ENCODE measurements at regions not wholly inside any gene's neighbourhood (a gene's known extent, or its start where the extent isn't known, plus 50 kb on each side); places are given as distances from the start of the nearest gene placed in this dataset.
"Not testable (repeated sequence)": the region's sequence is repeated elsewhere in the genome, so short reads cannot be mapped to it uniquely, and the experiment has no call there.

- TF ChIP-seq CTCF (IDR thresholded peaks at IDR 0.05): no peak
- no peak for TF ChIP-seq POLR2A (IDR thresholded peaks at IDR 0.05)
- TF ChIP-seq POLR2AphosphoS5 (IDR thresholded peaks at IDR 0.05): no peak
- Histone ChIP-seq H3K4me1 (no peaks in the 10 kb centered on the region), H3K27me3 (no peaks in the 10 kb centered on the region), H3K4me3 (no peak overlapping the region), H3K27ac (no peak overlapping the region), H3K9me3 (no peaks in the 10 kb centered on the region), H3K36me3 (no peaks in the 10 kb centered on the region)
- no peak for DNase-seq (ENCODE audit: low spot score in 2 of 2)
- intact Hi-C loops (cut with DNase I; ENCODE audit: low total_unique reads): no loop called here
Observed at GRCh38 chr14:45798659-45799058, 545.7 kb upstream of the MIS18BP1 start.

- H3K27ac ChIP-seq; H3K4me3 ChIP-seq; intact Hi-C loops (cut with DNase I; ENCODE audit: low total_unique reads); H3K4me1 ChIP-seq; DNase-seq (ENCODE audit: low spot score in 2 of 2); H3K27me3 ChIP-seq; H3K36me3 ChIP-seq; H3K9me3 ChIP-seq: not testable (repeated sequence)
Observed at GRCh38 chr14:45796006-45796405, 543.0 kb upstream of the MIS18BP1 start.

- H3K4me1 ChIP-seq: no peaks in the 10 kb centered on the region
- H3K9me3 ChIP-seq: peaks cover 0 to 11% of the 10 kb centered on the region in 2 donors
- intact Hi-C loops (cut with DNase I; ENCODE audit: low total_unique reads): no loop called here
- no peaks in the 10 kb centered on the region for H3K27me3 ChIP-seq
- H3K4me3 ChIP-seq: no peak overlapping the region
- no peak for DNase-seq (ENCODE audit: low spot score in 2 of 2)
- H3K36me3 ChIP-seq: no peaks in the 10 kb centered on the region
- TF ChIP-seq POLR2AphosphoS5 (IDR thresholded peaks at IDR 0.05) (no peak), POLR2A (IDR thresholded peaks at IDR 0.05) (no peak), CTCF (IDR thresholded peaks at IDR 0.05) (no peak)
- H3K27ac ChIP-seq: no peak overlapping the region
Observed at GRCh38 chr14:45793081-45793480, 540.1 kb upstream of the MIS18BP1 start.

- Histone ChIP-seq H3K27ac (no peak overlapping the region), H3K27me3 (no peaks in the 10 kb centered on the region), H3K4me3 (no peak overlapping the region), H3K36me3 (no peaks in the 10 kb centered on the region), H3K9me3 (peaks cover 15 to 33% of the 10 kb centered on the region in 2 donors), H3K4me1 (no peaks in the 10 kb centered on the region)
- no peak for TF ChIP-seq POLR2A (IDR thresholded peaks at IDR 0.05)
- no peak for TF ChIP-seq CTCF (IDR thresholded peaks at IDR 0.05)
- TF ChIP-seq POLR2AphosphoS5 (IDR thresholded peaks at IDR 0.05): no peak
- intact Hi-C loops (cut with DNase I; ENCODE audit: low total_unique reads): no loop called here
- no peak for DNase-seq (ENCODE audit: low spot score in 2 of 2)
Observed at GRCh38 chr14:45790293-45790692, 537.3 kb upstream of the MIS18BP1 start.

GRCh38 chr14:45787167-45787566, 534.2 kb upstream of the MIS18BP1 start:
- H3K27ac ChIP-seq: no peak overlapping the region
- H3K27me3 ChIP-seq: no peaks in the 10 kb centered on the region
- H3K36me3 ChIP-seq: no peaks in the 10 kb centered on the region
- no peaks in the 10 kb centered on the region for H3K4me1 ChIP-seq
- no peak overlapping the region for H3K4me3 ChIP-seq
- intact Hi-C loops (cut with DNase I; ENCODE audit: low total_unique reads): no loop called here
- H3K9me3 ChIP-seq: peaks cover 15 to 41% of the 10 kb centered on the region in 2 donors
- DNase-seq (ENCODE audit: low spot score in 2 of 2): no peak
- TF ChIP-seq CTCF (IDR thresholded peaks at IDR 0.05) (no peak), POLR2AphosphoS5 (IDR thresholded peaks at IDR 0.05) (no peak), POLR2A (IDR thresholded peaks at IDR 0.05) (no peak)

GRCh38 chr14:45786266-45786665, 533.3 kb upstream of the MIS18BP1 start:
- no peaks in the 10 kb centered on the region for H3K36me3 ChIP-seq
- DNase-seq (ENCODE audit: low spot score in 2 of 2): no peak
- TF ChIP-seq POLR2AphosphoS5 (IDR thresholded peaks at IDR 0.05) (no peak), POLR2A (IDR thresholded peaks at IDR 0.05) (no peak), CTCF (IDR thresholded peaks at IDR 0.05) (no peak)
- no peak overlapping the region for H3K4me3 ChIP-seq
- H3K27ac ChIP-seq: no peak overlapping the region
- peaks cover 15 to 41% of the 10 kb centered on the region in 2 donors for H3K9me3 ChIP-seq
- intact Hi-C loops (cut with DNase I; ENCODE audit: low total_unique reads): no loop called here
- no peaks in the 10 kb centered on the region for H3K4me1 ChIP-seq
- no peaks in the 10 kb centered on the region for H3K27me3 ChIP-seq
